Glutamatergic neuron (in vitro differentiated cells): ENCODE measurements at regions not wholly inside any gene's neighbourhood (a gene's known extent, or its start where the extent isn't known, plus 50 kb on each side); places are given as distances from the start of the nearest gene placed in this dataset.

ENCODE experiments used
- DNase-seq: peaks from one replicate; pipeline ENCODE4 v3.0.0; 2022
- H3K27ac Mint-ChIP-seq: one replicate; pipeline ENCODE4 v1.8.0; 2020; ENCODE audit warnings: mild to moderate bottlenecking, mixed read lengths, inconsistent platforms; ENCODE audit not compliant: unreplicated experiment
- H3K27me3 Mint-ChIP-seq: one replicate; pipeline ENCODE4 v1.8.0; 2020; ENCODE audit warnings: mild to moderate bottlenecking, moderate library complexity, mixed read lengths, inconsistent platforms; ENCODE audit not compliant: unreplicated experiment
- H3K36me3 Mint-ChIP-seq: one replicate; pipeline ENCODE4 v1.8.0; 2020; ENCODE audit warnings: mild to moderate bottlenecking, mixed read lengths, inconsistent platforms; ENCODE audit not compliant: unreplicated experiment
- H3K4me1 Mint-ChIP-seq: one replicate; pipeline ENCODE4 v1.8.0; 2020; ENCODE audit warnings: mild to moderate bottlenecking, low read depth, mixed read lengths, inconsistent platforms; ENCODE audit not compliant: unreplicated experiment
- H3K4me3 Mint-ChIP-seq: one replicate; pipeline ENCODE4 v1.8.0; 2020; ENCODE audit warnings: mild to moderate bottlenecking, mixed read lengths, inconsistent platforms; ENCODE audit not compliant: unreplicated experiment
- H3K9me3 Mint-ChIP-seq: one replicate; pipeline ENCODE4 v1.8.0; 2020; ENCODE audit warnings: mild to moderate bottlenecking, moderate library complexity, mixed read lengths, inconsistent platforms; ENCODE audit not compliant: unreplicated experiment
- TF ChIP-seq, protein P1 (sequence below): fragments of 200-600 bp; sonication (generic); IDR thresholded peaks from one replicate; pipeline ENCODE4 v1.5.0; 2021; ENCODE audit not compliant: partially characterized antibody, unreplicated experiment

- H3K4me3 Mint-ChIP-seq = no peak overlapping the region
- H3K9me3 Mint-ChIP-seq = peaks cover 7% of the 10 kb centered on the region
- no peak for DNase-seq
- no peaks in the 10 kb centered on the region for H3K4me1 Mint-ChIP-seq
- H3K36me3 Mint-ChIP-seq = peaks cover 2% of the 10 kb centered on the region
- no peak overlapping the region for H3K27ac Mint-ChIP-seq
- TF ChIP-seq, protein P1, sequence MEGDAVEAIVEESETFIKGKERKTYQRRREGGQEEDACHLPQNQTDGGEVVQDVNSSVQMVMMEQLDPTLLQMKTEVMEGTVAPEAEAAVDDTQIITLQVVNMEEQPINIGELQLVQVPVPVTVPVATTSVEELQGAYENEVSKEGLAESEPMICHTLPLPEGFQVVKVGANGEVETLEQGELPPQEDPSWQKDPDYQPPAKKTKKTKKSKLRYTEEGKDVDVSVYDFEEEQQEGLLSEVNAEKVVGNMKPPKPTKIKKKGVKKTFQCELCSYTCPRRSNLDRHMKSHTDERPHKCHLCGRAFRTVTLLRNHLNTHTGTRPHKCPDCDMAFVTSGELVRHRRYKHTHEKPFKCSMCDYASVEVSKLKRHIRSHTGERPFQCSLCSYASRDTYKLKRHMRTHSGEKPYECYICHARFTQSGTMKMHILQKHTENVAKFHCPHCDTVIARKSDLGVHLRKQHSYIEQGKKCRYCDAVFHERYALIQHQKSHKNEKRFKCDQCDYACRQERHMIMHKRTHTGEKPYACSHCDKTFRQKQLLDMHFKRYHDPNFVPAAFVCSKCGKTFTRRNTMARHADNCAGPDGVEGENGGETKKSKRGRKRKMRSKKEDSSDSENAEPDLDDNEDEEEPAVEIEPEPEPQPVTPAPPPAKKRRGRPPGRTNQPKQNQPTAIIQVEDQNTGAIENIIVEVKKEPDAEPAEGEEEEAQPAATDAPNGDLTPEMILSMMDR = no peak
- H3K27me3 Mint-ChIP-seq = no peaks in the 10 kb centered on the region
These were observed 53.2 kb upstream of the FTH1 start for GRCh38 chr11:62020661-62021060.

GRCh38 chr11:62018981-62019664 is 51.7 kb upstream of the FTH1 start:
- H3K27ac Mint-ChIP-seq = peak overlapping the region; percentile 11
- TF ChIP-seq, protein P1 = no peak
- no peaks in the 10 kb centered on the region for H3K27me3 Mint-ChIP-seq
- H3K4me3 Mint-ChIP-seq = no peak overlapping the region
- H3K4me1 Mint-ChIP-seq = no peaks in the 10 kb centered on the region
- no peak for DNase-seq
- peaks cover 7% of the 10 kb centered on the region for H3K9me3 Mint-ChIP-seq
- no peaks in the 10 kb centered on the region for H3K36me3 Mint-ChIP-seq

GRCh38 chr11:62017878-62018655 is 50.6 kb upstream of the FTH1 start:
- Mint-ChIP-seq H3K27me3 (no peaks in the 10 kb centered on the region), H3K9me3 (peaks cover 7% of the 10 kb centered on the region), H3K27ac (no peak overlapping the region), H3K4me1 (no peaks in the 10 kb centered on the region), H3K36me3 (no peaks in the 10 kb centered on the region), H3K4me3 (no peak overlapping the region)
- TF ChIP-seq, protein P1 = no peak
- no peak for DNase-seq
